SU-DHL-6 (cell line): ENCODE measurements at regions not wholly inside any gene's neighbourhood (a gene's known extent, or its start where the extent isn't known, plus 50 kb on each side); places are given as distances from the start of the nearest gene placed in this dataset.

Experiments
- EZH2phosphoT487 ChIP-seq: fragments of 200-600 bp; sonication (generic), shearing (Covaris generic); conservative IDR thresholded peaks from 2 replicates; pipeline ENCODE4 v1.6.1; 2018; ENCODE audit warnings: mild to moderate bottlenecking, antibody characterized with exemption, low read length, moderate library complexity, mixed read lengths
- TF ChIP-seq, protein P1 (sequence below): fragments of 200-600 bp; sonication (generic); IDR thresholded peaks from one replicate; pipeline ENCODE4 v1.5.1; 2017; ENCODE audit warnings: antibody characterized with exemption, mild to moderate bottlenecking, low read length, moderate library complexity; ENCODE audit not compliant: insufficient read depth, poor library complexity, severe bottlenecking

- TF ChIP-seq, protein P1, sequence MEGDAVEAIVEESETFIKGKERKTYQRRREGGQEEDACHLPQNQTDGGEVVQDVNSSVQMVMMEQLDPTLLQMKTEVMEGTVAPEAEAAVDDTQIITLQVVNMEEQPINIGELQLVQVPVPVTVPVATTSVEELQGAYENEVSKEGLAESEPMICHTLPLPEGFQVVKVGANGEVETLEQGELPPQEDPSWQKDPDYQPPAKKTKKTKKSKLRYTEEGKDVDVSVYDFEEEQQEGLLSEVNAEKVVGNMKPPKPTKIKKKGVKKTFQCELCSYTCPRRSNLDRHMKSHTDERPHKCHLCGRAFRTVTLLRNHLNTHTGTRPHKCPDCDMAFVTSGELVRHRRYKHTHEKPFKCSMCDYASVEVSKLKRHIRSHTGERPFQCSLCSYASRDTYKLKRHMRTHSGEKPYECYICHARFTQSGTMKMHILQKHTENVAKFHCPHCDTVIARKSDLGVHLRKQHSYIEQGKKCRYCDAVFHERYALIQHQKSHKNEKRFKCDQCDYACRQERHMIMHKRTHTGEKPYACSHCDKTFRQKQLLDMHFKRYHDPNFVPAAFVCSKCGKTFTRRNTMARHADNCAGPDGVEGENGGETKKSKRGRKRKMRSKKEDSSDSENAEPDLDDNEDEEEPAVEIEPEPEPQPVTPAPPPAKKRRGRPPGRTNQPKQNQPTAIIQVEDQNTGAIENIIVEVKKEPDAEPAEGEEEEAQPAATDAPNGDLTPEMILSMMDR, result no peak
- no peak for TF ChIP-seq EZH2phosphoT487
These were observed 1057.8 kb upstream of the CDH2 start for GRCh38 chr18:29234751-29235150.
